GM06990 (cell line): ENCODE measurements at regions not wholly inside any gene's neighbourhood (a gene's known extent, or its start where the extent isn't known, plus 50 kb on each side); places are given as distances from the start of the nearest gene placed in this dataset.

ENCODE experiments used
- DNase-seq: peaks from one replicate; pipeline ENCODE4 v3.0.0-alpha.2; 2011; ENCODE audit not compliant: insufficient read length; ENCODE audit errors: extremely low read depth
- H3K27me3 ChIP-seq: replicated peaks from 2 replicates; pipeline ENCODE4 v1.6.0; 2011; ENCODE audit warnings: low read length; ENCODE audit not compliant: control insufficient read depth, insufficient read depth
- H3K36me3 ChIP-seq: 2 replicates; pipeline ENCODE4 v1.5.1; 2011; ENCODE audit warnings: low read length; ENCODE audit not compliant: control insufficient read depth, insufficient read depth
- H3K4me3 ChIP-seq: replicated peaks from 2 replicates; pipeline ENCODE4 v1.5.1; 2011; ENCODE audit warnings: low read depth, mild to moderate bottlenecking, control low read depth, low read length
- TF ChIP-seq, protein P1 (sequence below): IDR thresholded peaks from 2 replicates; pipeline ENCODE4 v1.5.1; 2011; ENCODE audit warnings: low read length, control low read depth, mild to moderate bottlenecking, inconsistent platforms; ENCODE audit not compliant: insufficient read depth, poor library complexity, severe bottlenecking

DNA sequence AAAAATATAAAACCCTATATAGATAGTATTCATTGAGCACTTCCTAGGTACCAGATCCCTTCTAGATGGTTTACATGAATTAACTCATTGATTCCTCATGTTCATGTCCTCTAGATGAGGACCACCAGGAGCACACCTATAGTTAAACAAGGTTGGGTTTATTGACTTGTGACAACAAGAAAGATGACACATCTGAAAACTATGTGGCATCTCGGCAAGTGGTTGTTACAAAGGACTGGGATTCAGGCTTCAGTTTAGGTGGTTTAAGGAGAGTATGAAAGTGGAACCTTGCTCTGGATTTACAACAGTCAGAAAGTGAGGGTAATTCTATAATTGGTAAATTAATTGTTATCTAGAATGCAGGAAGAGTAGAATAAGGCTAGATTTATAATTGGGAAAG is 99.0 kb upstream of the PHF14 start:
- Histone ChIP-seq H3K27me3 (no peaks in the 10 kb centered on the region), H3K4me3 (no peak overlapping the region), H3K36me3 (no peaks in the 10 kb centered on the region)
- DNase-seq = no peak
- TF ChIP-seq, protein P1, sequence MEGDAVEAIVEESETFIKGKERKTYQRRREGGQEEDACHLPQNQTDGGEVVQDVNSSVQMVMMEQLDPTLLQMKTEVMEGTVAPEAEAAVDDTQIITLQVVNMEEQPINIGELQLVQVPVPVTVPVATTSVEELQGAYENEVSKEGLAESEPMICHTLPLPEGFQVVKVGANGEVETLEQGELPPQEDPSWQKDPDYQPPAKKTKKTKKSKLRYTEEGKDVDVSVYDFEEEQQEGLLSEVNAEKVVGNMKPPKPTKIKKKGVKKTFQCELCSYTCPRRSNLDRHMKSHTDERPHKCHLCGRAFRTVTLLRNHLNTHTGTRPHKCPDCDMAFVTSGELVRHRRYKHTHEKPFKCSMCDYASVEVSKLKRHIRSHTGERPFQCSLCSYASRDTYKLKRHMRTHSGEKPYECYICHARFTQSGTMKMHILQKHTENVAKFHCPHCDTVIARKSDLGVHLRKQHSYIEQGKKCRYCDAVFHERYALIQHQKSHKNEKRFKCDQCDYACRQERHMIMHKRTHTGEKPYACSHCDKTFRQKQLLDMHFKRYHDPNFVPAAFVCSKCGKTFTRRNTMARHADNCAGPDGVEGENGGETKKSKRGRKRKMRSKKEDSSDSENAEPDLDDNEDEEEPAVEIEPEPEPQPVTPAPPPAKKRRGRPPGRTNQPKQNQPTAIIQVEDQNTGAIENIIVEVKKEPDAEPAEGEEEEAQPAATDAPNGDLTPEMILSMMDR = no peak

DNA sequence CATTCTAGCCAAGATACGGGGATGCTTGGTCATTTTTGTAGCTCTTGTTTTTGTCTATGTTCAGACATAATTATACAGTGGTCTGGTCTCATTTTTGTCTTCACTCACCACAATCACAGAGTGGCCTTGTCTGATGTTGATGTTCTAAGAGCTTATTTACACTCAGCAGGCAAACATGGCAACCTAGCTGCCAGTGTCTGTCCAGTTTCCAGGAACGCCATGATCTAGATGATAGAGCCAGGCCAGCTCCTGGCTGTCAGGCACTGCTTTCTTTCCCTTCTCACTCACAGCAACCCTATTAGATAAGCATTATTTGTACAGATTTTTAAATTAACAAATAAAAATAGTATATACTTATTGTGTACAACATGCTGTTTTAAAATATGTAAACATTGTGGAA is 98.6 kb upstream of the PHF14 start:
- TF ChIP-seq, protein P1 = no peak
- no peak for DNase-seq
- no peaks in the 10 kb centered on the region for H3K36me3 ChIP-seq
- H3K4me3 ChIP-seq = no peak overlapping the region
- H3K27me3 ChIP-seq = no peaks in the 10 kb centered on the region

DNA sequence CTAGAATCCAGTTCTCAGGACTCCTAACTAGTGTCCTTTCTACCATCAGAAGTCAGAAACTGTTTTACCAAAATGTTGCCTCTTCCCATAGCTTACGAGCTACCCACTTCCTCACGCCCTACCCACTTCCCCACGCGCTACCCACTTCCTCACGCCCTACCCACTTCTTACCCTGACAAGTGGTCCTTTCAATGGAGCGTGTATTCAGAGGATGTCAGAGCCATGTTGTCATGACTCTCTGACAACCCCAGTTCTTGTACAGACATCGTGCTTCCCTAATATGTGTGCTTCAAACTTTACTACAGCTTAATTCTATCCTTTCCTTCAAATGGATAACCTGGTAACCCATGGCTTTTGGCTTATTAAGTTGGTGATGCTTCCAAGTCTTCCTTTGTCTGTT is 84.8 kb upstream of the PHF14 start:
- H3K4me3 ChIP-seq = no peak overlapping the region
- no peaks in the 10 kb centered on the region for H3K36me3 ChIP-seq
- TF ChIP-seq, protein P1 = no peak
- no peaks in the 10 kb centered on the region for H3K27me3 ChIP-seq
- no peak for DNase-seq

DNA sequence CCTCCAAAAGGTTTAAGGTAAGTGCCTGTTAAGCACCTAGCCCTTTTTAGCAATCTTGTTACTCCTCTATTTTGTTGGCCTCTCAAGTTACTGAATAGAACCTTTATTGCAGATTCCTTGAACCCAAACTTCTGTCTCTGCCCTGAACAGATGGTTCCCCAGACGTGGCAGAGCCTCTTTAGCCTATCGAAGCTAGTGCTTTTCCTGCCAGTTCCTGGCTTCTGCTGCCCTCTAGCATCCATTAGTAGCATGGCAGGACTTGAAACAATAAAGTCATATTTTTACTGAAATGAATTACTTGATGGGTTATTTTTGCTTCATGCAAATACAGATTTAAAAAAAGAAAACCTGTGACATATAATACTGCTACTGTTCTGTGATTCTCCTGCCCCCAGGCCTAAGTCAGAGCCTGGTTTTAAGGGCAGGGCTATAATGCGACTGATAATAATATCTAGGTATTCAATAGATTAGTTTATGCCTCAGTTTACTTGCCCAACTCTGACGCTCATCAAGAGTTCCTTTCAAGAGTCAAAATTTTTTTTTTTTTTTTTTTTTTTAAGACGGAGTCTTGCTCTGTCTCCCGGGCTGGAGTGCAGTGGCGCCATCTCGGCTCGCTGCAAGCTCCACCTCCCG is 84.3 kb upstream of the PHF14 start:
- H3K27me3 ChIP-seq = no peaks in the 10 kb centered on the region
- H3K36me3 ChIP-seq = no peaks in the 10 kb centered on the region
- TF ChIP-seq, protein P1 = peak; percentile 89
- no peak overlapping the region for H3K4me3 ChIP-seq
- peak; percentile 15 for DNase-seq

DNA sequence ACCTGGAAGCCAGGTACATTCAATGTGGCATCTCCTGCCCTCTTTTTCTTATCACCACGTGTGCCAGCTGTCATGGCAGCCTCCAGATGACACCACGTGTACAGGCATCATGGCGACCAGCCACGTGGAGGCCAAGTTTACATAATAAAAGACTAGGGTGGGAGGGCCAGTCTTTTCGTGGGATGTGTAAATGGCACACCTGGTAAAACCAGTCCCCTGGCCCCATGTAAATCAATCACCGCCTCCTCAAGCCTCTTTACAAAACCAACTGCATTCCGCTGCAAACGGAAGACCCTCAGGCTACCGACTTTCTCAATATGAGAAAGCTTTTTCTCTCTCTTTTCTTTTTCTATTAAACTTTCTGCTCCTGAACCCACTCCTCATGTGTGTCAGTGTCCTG is 65.1 kb upstream of the PHF14 start:
- Histone ChIP-seq H3K27me3 (no peaks in the 10 kb centered on the region), H3K4me3 (no peak overlapping the region), H3K36me3 (no peaks in the 10 kb centered on the region)
- TF ChIP-seq, protein P1 = no peak
- DNase-seq = no peak

DNA sequence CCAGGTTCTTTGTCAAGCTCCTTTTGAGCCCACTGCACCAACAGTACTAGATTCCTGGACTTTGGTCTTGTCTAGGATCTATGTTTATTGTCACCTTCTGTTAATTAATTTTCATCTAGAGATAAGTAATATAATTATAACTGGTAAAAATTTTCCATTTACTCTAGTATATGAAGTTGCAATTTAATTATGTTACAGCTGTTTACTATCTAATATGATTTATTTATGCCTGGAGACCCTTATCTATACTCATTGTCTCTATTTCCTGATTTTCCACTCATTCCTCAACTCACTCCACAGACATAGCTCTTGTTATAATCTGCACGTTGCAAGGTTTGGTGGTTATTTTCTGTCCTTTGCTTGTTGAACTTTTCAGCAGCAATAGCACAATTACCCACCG is 63.2 kb upstream of the PHF14 start:
- Histone ChIP-seq H3K4me3 (no peak overlapping the region), H3K27me3 (no peaks in the 10 kb centered on the region), H3K36me3 (no peaks in the 10 kb centered on the region)
- TF ChIP-seq, protein P1 = no peak
- no peak for DNase-seq
